NCI-H2196 (cell line): ENCODE measurements at regions not wholly inside any gene's neighbourhood (a gene's known extent, or its start where the extent isn't known, plus 50 kb on each side); places are given as distances from the start of the nearest gene placed in this dataset.

Experiments used
- DNase-seq: peaks from one replicate; lab custom pipeline; 2025; ENCODE audit not compliant: unreplicated experiment; lab: John Stamatoyannopoulos, UW

GRCh38 chr4:29128810-29129209, 1591.4 kb upstream of the PCDH7 start:
- no peak for DNase-seq

DNA sequence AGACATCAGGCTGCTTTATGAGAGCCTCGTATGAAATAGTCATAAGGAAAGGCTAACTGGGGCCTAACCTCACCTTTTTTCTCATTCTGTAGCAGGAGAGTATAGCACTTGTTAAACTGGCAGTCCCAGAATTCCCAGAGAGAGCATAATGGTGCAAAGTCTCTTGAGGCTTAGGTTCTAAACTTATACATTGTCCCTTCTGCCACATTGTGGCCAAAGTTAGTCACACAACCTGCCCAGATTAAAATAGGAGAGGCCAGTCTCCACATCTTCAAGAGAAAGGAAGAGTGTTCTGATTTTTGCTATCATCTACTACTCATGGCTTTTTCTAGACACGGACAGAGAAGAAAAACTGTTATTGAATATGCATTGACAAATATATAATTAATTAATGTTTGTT, 1588.9 kb upstream of the PCDH7 start:
- no peak for DNase-seq

GRCh38 chr4:29142708-29143107, 1577.5 kb upstream of the PCDH7 start:
- no peak for DNase-seq

GRCh38 chr4:29151584-29151983, 1568.6 kb upstream of the PCDH7 start:
- no peak for DNase-seq

DNA sequence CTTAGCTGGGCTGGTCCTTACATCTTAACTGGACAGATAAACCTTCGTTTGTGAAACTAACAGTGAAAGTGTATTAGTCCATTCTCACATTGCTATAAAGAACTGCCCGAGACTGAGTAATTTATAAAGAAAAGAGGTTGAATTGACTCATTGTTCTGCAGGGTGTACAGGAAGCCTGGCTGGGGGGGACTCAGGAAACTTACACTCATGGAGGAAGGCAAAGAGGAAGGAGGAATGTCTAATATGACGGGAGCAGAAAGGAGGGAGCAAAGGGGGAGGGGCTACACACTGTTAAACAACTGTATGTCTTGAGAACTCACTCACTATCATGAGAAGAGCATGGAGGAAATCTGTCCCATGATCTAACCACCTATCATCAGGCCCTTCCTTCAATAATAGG, 1566.5 kb upstream of the PCDH7 start:
- no peak for DNase-seq

GRCh38 chr4:29175291-29175690, 1544.9 kb upstream of the PCDH7 start:
- no peak for DNase-seq

DNA sequence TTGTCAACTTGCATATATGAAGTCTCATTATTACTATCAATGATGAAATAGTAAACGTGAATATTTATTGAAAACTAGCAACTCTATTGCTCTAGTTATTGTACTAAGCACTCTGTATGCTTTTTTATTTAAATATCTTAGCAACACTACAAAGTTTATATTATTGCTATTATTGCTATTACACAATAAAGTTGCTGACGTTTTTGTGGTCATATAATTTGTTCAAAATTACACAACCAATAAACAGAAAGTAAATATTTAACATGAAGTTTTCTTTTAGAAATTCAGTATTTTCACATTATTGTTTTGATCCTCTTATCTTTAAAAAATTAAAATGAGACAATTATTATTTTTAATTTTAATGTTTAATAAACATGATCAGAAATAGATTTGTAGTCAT, 1521.1 kb upstream of the PCDH7 start:
- no peak for DNase-seq

- no peak for DNase-seq
These were observed 1520.7 kb upstream of the PCDH7 start for GRCh38 chr4:29199485-29199884.

DNA sequence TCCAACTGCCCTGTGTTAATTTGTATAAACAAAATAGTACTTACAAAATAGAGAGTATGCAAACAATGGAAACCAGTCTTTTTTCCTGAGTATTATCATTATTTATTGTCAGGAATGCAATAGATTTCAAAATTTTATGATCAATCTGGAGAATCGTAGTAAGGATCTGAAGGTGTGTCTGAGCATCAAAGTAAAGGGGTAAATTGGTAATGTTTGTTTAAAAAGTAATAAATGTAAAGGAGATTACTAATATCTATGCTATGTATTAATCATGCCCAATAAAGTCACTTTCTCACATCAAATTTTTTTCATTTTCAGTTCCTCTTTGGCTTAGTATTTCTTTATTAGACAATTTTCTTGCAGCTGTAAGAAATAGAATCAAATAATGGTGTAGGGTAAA, 1507.1 kb upstream of the PCDH7 start:
- DNase-seq = no peak

- DNase-seq = no peak
These were observed 1499.4 kb upstream of the PCDH7 start for GRCh38 chr4:29220761-29221160.

GRCh38 chr4:29224911-29225310, 1495.3 kb upstream of the PCDH7 start:
- DNase-seq = no peak

GRCh38 chr4:29240641-29241040, 1479.5 kb upstream of the PCDH7 start:
- no peak for DNase-seq

DNA sequence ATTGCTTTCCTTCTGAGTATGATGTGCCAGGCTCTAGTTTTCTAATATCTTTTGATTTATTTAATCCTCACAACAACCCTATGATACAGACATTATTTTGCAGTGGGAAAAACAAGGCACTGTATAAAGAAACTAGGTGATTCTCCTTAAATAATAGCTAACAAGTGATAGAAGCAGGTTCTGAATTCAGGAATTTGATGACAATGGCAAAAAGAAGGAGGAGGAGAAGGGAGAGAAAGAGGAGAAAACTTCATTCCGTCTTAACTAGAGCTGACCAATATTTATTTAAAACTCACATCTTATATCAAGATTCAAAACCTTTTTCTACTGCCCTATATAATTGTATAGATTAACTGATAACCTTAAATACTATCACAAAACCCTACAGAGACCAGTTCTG, 1477.1 kb upstream of the PCDH7 start:
- DNase-seq = no peak

DNA sequence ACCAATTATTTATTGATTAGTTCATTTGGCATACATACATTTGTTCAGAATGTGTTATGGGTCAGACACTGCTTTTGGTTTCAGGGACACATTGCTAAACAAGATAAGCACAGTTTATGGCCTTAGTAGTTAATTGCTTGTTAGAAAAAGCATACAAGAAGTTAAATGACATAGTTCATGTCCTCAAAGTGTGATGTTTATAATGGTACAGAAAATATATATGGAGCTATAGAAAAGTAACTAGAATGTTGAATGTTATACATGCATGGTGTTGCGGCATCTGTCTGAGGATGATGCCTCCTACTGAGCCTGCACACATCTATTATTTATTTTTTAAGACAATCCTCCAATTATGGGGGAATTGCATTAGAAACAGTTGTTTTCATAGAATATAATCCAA, 1476.3 kb upstream of the PCDH7 start:
- no peak for DNase-seq

- DNase-seq = no peak
These were observed 1460.6 kb upstream of the PCDH7 start for GRCh38 chr4:29259556-29259955.

GRCh38 chr4:29262986-29263385, 1457.2 kb upstream of the PCDH7 start:
- DNase-seq = no peak

DNA sequence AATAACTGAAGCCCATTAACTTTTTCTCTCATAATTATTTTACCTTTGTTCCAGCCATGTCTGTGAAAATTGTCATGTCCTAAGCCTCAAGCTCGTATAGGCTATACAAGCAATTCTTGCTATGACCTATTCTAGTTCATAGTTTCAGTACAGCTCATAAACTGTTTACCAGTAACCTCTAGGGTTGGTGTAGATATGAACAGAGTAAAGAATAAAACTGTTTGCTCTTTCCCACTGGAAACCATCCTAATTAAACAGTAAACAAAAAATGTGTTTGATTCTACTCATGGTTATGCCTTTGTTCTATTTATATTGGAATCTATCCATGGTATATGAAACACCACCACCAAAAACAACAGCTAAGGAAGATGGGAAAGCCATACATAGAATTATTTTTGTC, 1444.0 kb upstream of the PCDH7 start:
- no peak for DNase-seq

- DNase-seq = no peak
These were observed 1442.8 kb upstream of the PCDH7 start for GRCh38 chr4:29277381-29277780.

GRCh38 chr4:29278585-29278984, 1441.6 kb upstream of the PCDH7 start:
- no peak for DNase-seq

- no peak for DNase-seq
These were observed 1431.1 kb upstream of the PCDH7 start for GRCh38 chr4:29289118-29289517.

DNA sequence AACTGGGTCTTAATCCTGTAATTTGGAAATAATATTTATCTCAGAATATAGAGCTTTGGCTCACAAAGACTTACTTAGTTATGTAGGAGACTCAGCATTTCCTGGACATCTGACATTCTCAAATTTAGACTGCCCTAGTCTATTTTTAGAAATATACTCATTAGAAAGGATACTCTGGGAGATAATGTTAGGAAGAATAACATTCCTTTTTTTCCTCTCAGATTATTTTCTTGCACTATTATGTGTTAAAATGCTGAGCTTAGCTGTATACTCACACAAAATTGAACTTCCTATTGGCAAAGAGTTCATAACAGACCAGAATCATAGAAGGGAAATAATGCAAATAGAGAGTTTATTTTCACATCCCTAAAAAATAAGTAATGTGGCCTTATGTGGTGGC, 1424.9 kb upstream of the PCDH7 start:
- no peak for DNase-seq

GRCh38 chr4:29304595-29304994, 1415.6 kb upstream of the PCDH7 start:
- no peak for DNase-seq

DNA sequence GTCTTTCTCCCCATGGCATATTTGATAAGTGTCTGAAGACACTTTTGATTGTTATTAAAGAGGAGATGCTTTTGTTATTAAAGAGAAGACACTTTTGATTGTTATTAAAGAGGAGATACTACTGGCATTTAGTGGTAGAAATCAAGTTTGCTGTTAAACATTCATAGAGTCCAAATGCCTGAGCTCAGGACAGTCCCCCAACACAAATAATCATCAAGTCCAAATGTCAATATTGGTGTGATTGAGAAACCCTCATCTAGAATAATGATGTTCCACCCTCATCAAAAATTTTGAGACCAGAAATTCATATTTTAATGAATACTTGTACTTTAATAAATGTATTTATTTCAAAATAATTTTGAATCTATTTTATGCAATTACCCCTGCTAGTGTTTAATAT, 1412.9 kb upstream of the PCDH7 start:
- no peak for DNase-seq

DNA sequence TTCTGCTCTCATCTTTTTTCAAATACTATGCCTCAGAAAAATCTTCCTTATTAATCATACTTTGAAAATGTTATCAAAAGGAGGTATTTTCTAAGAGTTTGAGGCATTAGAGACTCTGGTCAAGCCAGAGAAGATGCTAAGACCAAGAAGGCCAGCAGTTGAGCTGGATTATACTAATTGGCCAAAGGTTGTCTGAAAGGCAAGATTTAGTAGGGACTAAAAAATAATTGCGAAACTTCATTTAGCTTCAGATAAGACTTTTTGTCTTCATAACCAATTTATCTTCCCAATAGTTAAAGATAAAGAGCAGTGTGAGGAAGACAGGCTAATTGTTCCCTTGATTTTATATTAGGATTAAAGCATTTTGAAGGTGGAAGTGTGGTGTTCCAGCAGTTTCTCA, 1412.4 kb upstream of the PCDH7 start:
- no peak for DNase-seq
